T47D (cell line): ENCODE measurements at regions not wholly inside any gene's neighbourhood (a gene's known extent, or its start where the extent isn't known, plus 50 kb on each side); places are given as distances from the start of the nearest gene placed in this dataset.

Source experiments
- DNase-seq, 2 experiments: peaks; one replicate each; pipeline versions ENCODE4 v3.0.0 to v3.0.0-alpha.2; 2011 to 2012; ENCODE audit warnings: low read depth in 1 of 2, low spot score in 1 of 2
- JUND ChIP-seq: IDR thresholded peaks from 2 replicates; pipeline ENCODE4 v1.6.1; 2012; ENCODE audit warnings: low read depth
- in situ Hi-C: cut with HindIII; loops from 2 replicates; pipeline ENCODE4 v1.10.0; 2016; ENCODE audit warnings: low sequenced_read_pairs, low pct_unique_long_range_greater_than_20kb

- in situ Hi-C loops, result no loop called here
- no peak for TF ChIP-seq JUND
- DNase-seq, result peak in 1 of 2 experiments; percentile 90
Observed at GRCh38 chr2:39547811-39548719, 111.0 kb upstream of the MAP4K3 start.

GRCh38 chr2:39549000-39549399 lies 111.9 kb upstream of the MAP4K3 start:
- DNase-seq, result peak; percentile 10 to 63
- TF ChIP-seq JUND, result peak; percentile 20; the same call in 1 of the 2 replicates
- in situ Hi-C loops, result no loop called here

GRCh38 chr2:39549718-39550464 lies 112.8 kb upstream of the MAP4K3 start:
- in situ Hi-C loops, result no loop called here
- peak in 1 of 2 experiments; percentile 26 for DNase-seq
- TF ChIP-seq JUND, result no peak

- in situ Hi-C loops, result no loop called here
- DNase-seq, result peak in 1 of 2 experiments; percentile 16
- no peak for TF ChIP-seq JUND
Observed at GRCh38 chr2:39550701-39551285, 113.7 kb upstream of the MAP4K3 start.

DNA sequence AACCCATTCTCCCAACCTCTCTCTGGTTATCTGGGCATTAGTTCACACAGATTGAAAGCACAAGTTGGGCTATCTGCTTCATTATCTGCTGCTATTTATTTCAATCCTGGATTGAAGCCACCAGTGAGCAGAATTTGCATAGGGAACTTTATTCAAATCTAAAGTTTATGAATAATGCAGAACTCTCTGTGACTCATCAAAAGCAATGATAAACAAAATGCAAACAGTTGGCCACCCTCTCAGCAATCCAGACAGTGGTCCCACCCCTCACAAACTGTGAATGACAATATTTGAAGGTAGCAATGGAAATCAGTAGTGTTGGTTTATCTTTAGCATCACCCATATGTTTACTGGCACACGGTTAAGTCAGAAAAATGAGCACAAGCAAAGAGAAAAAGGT lies 106.8 kb upstream of the TMEM178A start:
- TF ChIP-seq JUND, result no peak
- DNase-seq, result no peak
- in situ Hi-C loops, result no loop called here

- in situ Hi-C loops, result no loop called here
- TF ChIP-seq JUND, result no peak
- no peak for DNase-seq
Observed at GRCh38 chr2:39563572-39563971, 102.1 kb upstream of the TMEM178A start.

GRCh38 chr2:39567507-39567906 lies 98.2 kb upstream of the TMEM178A start:
- in situ Hi-C loops, result no loop called here
- no peak for TF ChIP-seq JUND
- no peak for DNase-seq

- TF ChIP-seq JUND, result no peak
- DNase-seq, result peak in 1 of 2 experiments; percentile 31
- in situ Hi-C loops, result no loop called here
Observed at GRCh38 chr2:39568116-39568515, 97.6 kb upstream of the TMEM178A start.

GRCh38 chr2:39568561-39569006 lies 97.1 kb upstream of the TMEM178A start:
- DNase-seq, result no peak
- in situ Hi-C loops, result no loop called here

DNA sequence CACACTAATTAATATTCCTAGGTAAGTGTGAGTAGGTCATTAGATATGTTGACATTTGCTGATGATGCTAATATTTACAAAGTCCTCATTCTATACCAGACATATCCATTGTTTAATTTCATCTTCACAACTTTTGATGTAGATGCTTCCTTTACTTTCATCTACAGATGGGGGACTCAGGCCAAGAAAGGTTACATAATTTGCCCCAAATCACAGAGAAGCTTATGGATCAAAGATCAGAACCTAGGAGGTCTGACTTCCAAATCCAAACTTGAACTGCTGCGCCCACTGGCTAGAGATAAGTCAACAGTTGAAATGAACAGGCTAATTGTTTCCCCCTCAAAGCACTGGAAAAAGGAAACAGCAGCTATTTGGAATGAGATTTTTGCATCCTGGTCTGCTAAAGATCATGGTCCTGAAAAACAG lies 95.6 kb upstream of the TMEM178A start:
- no peak for DNase-seq
- in situ Hi-C loops, result no loop called here
- TF ChIP-seq JUND, result no peak

More at GRCh38 chr2:39568561-39569006, 97.1 kb upstream of the TMEM178A start:
- no peak for TF ChIP-seq JUND

GRCh38 chr2:39570614-39571013 lies 95.1 kb upstream of the TMEM178A start:
- TF ChIP-seq JUND, result no peak
- no peak for DNase-seq
- in situ Hi-C loops, result no loop called here

DNA sequence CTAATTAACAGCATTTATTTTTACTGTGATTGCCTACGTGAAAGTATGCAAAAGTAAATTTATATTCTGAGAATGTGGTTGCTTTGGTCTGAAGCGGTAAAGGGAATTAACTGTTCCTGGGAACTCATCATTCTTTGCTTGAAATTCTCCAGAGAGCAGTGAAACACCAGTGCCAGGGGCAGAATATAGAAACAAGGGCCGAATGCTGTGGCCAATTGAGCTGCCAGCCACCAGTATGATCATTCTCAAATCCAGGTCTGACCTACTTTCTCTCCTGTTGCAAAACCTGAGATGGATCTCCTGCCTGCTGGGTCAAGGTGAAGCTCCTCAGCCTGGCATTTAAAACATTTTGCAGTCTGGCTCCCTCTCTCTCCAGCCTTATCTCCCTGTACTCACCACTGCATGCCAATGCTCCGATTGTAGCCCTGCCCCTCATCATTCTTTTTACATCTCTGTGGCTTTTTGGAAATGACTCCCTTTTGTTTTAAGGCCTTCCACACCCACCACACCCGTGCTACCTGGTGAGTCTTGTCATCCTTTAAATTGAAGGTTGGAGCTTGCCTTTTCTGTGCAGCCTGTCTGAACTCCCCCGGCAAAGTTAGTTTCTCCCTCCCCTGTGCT lies 94.5 kb upstream of the TMEM178A start:
- no peak for TF ChIP-seq JUND
- DNase-seq, result no peak
- in situ Hi-C loops, result no loop called here

- in situ Hi-C loops, result no loop called here
- no peak for DNase-seq
- TF ChIP-seq JUND, result no peak
Observed at GRCh38 chr2:39573276-39573675, 92.4 kb upstream of the TMEM178A start.
